ENCODE measurements at regions not wholly inside any gene's neighbourhood (a gene's known extent, or its start where the extent isn't known, plus 50 kb on each side); places are given as distances from the start of the nearest gene placed in this dataset.

DNA sequence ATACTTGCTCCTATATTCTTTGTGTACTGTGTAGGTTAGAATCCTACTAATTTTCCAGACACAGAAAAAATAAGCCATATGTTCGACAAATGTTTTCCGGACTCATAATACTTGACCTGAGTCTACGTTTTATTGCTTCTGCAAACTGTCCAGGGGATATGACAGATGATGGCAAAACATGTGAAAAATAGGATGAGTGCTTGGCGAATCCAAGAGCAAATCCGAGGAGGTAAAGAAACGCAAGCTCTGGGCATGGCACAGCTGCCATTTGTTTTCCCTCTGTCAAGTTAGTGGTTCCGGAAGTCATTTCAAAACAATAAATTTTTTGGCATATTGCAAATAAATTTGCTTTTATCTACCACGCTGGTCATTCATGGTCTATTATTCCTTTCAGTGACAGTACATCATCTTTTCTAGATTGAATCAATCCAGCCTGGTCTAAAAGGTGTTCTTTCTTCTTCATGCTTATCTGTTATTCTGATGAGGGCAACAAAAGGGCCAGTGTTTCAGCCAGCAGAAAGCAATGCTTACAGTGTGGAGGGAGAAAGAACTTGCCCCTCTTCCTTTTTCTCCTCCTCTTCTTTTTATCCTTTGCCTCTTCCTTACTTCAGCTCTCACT is 476.1 kb upstream of the SOX11 start:
- DNase-seq (ENCODE audit: low spot score): no peak

DNA sequence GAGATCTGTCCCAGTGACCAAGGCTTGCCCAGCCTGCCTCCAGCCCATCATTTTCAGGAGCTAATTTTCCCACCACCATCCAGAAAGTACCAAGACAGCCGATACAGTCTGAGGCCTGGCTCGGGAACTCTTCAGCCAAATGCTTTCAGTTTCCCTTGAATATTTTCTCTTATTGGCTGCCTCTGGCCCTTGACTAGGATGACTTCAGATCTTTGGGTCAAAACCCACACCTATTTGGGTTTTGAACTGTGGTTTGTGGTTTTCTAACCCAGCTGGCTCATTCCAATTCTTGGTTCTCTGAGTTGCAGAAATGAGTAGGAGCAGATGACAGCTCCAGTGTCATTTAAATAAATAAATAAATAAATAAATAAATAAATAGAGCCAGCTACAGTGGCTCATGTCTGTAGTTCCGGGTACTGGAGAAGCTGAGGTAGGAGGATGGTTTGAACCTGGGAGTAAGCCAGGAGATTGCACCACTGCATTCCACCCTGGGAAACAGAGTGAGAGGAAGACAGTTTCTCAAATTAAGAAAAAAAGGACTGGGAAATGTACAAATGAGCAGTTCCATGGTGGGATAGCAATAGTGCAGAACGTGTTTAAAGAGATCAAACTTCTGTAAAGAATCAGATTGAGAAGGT is 465.0 kb upstream of the SOX11 start:
- no peak for DNase-seq (ENCODE audit: low spot score)

DNA sequence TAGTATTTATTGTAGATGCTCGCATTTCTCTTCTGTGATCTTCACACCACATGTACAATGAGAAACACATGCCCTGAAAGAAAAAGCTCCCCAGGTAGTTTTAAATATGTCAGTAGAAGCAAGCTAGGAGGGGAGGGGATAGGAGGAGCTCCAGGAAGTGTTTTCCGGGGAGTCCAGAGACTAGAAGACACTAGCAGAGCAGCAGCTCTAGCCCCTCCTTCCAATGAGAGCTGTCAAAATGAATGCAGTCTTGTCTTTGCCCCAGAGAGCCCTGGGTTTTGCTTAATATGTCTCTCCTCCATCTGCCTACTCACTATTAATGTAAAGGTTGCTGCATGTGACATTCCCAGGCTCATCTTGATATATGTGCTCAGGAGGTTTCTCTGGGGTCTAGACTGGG is 462.6 kb upstream of the SOX11 start:
- no peak for DNase-seq (ENCODE audit: low spot score)

DNA sequence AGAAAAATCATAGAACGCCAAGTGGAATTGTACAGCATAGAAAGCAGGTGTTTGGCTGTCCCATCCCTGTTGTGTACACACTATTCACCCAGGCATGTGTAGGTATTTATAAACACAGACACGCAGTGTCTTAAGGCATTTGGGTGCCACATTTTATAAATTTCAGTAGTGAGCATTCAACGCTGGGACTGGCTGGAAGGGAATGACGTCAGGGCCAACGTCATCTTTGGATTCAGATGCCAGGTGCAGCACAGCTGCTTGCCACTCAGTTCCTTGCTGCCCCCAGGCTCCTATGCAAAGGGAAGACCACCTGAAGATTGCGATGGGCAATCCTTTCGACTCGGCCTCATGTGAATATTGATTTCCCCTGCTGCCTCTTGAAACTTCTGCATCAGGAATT is 461.7 kb upstream of the SOX11 start:
- DNase-seq (ENCODE audit: low spot score): no peak

DNA sequence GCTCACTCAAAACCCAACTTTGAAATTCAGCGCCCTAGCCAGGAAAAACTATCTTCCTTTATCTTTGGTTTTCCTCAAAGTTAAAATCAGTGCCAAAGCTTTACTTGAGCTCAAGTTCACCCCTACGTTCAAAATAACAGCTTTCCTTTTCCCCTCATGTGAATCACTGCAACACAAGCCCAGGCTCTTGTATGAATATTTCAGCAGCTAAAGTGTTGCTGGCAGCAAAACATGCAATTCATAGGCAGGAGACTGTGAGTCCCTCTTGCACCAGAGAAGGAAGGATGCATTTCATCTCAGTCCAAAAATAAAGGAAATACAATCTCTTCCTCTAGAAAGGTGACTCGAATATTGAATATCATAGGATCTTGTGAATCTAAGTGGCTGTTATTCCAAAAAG is 461.3 kb upstream of the SOX11 start:
- no peak for DNase-seq (ENCODE audit: low spot score)

DNA sequence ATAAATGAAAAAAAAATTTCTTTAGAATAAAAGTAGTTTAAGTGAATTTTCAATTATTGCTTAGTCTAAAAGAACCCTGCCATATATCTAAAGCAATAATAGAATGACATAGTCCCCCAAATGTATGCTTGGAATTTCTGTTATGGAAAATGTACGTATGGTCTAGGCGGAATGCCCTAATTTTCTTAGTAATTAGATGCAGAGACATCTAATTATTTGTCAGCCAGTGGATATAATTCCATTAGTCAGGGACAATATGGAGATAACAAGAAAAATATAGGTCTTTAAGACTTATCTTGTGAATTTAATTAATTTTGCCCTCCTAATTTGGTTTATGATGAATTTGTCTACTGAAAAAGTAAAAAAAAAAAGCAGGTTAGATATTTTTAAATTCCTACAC is 460.9 kb upstream of the SOX11 start:
- DNase-seq (ENCODE audit: low spot score): no peak

DNA sequence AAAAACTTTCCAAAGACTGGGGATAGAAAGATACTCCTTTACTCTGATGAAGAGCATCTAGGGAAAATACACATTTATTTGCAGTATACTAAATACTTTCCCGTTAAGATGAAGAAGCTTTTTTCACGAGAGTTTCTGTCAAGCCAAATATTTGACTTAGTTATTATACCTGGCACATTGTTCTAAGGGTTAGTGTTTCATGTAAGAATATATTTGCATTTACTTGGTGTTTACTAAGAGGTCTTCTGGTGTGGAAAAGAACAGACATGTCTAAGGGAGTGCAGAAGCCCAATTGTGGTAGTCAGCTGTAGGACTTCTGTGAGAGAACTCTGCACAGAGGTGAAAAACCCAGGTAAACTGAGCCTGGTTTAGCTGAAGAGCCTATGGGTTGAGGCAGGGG is 457.6 kb upstream of the SOX11 start:
- no peak for DNase-seq (ENCODE audit: low spot score)

DNA sequence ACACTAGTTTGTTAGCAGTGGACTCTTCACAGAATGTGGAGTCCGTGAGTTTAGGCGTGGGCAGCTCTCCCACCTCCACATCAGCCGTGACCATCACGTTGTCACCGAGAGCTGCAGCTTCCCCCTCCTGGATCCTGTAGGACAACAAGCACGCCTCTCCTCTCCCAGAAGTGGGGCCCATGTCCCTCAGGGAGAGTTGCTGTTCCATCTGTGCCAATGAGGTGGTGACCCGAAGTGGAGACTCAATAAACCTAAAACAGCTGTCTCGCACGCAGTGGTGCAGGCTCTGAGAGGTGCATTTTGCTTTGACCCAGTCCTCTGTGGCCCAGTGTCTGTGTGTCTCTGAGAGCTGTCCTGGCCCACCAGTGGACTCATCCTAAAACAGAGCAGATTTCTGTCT is 456.5 kb upstream of the SOX11 start:
- no peak for DNase-seq (ENCODE audit: low spot score)

DNA sequence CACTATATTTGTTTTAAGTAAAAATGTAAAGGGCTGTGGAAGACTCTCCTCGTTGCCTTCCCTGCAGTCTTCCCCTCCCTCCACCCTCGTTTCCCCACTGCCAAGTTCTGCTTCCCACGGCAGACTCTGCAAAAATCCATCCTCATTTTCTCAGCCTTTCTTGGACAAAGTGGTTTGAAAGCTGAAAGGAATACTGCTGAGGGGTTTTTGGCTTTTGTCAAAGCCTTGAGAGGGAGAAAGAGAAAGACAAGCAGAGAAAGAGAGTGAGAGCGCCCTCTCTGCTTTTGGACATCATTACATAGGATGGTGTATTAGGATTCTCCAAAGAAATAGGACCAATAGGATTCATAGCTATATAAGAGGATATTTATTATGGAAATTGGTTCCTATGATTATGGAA is 455.9 kb upstream of the SOX11 start:
- no peak for DNase-seq (ENCODE audit: low spot score)

DNA sequence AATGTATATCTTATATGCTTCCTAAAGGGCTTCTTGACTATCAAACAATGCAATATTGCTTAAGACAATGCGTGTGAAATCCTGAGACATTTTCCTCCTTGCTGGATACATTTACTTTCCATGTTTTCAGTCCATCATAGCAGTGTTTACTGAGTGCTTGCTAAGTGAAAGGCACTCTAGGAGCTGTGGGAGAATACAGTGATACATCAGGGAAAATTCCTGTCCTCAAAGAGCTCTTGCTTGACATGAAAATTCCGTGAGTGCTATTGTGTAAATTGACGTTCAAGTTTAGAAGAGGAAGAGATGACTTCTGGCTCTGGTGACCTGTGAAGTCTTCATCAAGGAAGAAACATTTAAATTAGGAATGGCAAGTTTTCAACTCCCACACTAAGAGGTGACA is 449.4 kb upstream of the SOX11 start:
- no peak for DNase-seq (ENCODE audit: low spot score)

DNA sequence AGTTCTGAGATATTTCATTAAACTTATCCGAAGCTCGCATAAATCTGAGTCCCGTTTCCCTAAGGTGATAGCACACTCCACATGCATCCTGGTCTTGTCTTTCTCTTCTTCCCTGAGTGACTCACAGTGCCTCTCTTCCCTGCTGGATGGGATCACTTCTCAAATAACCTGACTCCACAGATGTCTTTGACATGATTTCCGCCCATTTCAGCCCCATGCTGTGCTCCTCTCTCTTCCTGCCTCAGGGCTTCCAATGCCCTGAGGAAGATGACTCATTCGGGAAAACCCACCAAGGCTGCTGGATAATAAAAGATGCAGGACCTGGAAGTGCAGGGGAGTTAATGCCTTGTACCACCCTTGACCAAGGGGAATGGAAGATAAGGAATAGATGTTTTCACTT is 441.7 kb upstream of the SOX11 start:
- DNase-seq (ENCODE audit: low spot score): no peak

DNA sequence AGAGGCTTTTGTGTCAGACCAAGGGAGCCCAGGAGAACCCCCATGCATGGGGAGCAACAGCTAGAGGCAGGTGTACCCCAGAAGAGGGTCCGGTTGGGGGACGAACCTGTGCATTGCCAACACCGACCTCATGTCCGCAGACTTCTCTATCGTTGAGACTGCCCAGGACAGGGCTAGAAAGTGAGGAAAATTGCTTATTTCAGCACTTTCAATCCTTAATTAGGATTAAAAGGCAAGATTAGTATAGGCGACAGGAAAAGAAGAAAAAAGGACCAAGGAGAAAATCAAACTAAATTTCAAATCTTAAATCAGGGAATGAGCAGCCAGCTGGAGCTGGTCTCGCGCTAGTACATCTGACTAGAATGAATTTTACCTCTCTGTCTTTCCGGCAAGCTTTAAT is 438.9 kb upstream of the SOX11 start:
- no peak for DNase-seq (ENCODE audit: low spot score)

DNA sequence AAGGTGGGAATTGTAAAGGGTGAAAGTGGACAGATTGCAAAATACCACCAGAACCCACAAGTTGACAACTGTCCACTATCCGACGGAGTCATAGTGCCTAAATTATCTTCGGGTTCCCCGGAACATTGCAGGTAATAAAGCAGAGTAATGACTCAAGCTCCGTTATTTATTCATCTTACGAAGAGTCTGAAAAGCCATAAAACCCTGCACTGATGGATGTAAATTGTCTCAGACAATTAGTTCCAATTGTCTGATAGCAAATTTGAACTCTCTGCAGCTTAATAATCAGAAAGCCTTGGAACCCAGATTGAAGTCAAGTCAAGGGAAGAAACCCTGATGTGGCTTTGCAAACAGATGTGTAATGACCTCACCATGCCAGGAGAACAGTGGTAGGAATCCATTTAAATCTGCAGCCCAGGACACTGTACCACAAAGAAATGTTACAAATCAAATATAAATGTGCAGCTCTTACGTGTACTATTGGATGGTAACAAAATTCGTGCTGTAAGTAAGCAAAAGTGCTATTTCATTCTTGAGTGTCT is 437.3 kb upstream of the SOX11 start:
- DNase-seq (ENCODE audit: low spot score): no peak

DNA sequence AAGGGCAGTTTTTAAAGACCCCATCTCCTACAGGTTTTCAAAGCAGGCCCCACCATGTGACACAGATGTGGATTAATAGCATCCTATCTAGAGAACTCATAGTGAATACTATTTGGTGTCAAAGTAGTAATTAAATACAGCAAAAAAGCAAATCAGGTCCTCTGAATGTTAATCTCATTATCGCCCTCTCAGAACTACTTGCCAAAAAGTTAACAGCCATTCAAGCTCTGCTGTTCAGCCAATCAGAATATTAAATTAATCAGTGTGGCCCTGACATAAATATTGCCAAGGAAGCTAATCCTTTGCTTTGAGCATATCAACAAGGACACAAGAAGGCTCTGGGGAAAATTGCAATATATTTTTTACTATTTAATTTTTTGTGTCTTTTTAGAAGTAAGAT is 428.9 kb upstream of the SOX11 start:
- no peak for DNase-seq (ENCODE audit: low spot score)

DNA sequence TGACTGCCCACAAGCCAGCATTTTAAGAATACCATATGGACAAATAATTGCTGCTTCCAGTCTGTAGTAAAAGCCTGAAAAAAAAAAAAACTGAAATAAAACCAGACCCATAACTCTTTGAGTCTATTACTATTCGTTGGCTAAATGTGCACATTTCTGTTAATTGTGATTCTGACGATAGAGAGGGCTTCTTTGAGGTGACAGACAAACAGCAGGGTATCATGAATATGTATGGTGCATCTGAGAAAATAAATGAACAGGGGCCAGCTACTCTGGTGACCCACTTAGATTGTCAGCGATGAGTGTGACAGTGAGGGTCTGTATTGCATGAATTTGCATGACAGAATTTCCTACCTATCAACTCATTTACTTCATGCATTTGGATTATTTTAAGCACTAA is 427.8 kb upstream of the SOX11 start:
- DNase-seq (ENCODE audit: low spot score): no peak

DNA sequence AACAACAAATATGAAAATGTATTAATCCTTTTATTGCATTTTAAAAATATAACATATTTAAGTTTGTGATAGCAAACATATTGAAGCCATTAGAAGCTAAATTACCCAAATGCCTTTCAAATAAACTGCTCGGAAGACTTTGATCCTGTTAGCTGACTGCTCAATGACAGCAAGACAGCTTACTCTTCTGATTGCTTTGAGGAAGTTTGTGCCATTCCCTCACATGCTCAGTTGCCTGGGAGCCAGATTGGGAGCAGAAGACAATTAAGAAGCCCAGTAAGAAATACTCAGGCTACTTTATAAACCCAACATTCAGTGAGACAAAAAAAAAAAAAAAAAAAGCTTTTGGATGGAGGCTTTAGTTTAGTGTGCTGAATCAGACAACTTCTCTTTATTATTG is 407.1 kb upstream of the SOX11 start:
- DNase-seq (ENCODE audit: low spot score): no peak

DNA sequence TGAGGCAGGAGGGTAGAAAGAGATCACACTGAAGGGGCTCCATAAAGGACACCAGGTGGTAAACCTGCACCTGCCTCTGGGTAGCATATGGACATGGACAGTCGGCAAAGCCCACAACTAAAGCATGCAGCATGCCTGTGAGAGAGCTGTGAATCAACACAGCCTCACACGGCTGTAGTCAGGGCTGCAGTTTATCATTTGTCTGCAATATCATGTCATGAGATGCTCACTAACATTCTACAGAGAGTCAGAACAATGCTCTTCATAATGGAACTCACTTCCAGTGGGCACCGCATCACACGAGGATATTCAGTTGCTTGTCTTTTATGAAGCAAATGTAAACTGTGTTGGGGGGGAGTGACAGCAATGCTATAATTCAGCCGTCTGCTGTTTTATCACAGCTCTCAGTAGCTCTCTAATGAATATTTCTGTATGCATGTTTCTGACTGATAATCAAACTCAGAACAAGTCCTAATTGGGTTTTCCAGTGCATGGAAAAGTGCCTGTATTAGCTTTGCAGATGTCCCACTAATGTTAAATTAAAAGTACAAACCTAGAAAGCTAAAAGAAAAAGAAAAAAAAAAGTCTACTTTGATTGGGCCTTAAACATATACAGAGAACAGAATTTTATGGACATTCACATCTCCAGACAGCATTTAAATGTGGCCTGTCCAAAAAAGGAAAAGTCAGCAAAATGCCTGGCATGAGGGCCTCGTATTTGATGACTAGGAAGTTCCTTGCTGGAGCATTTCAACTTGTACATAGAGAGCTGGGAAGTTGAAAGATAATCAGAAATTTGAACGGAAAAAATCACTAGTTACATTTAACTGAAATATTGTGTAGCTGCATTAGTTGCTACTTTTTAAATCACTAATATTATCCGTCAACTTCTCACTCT is 406.1 kb upstream of the SOX11 start:
- no peak for DNase-seq (ENCODE audit: low spot score)

DNA sequence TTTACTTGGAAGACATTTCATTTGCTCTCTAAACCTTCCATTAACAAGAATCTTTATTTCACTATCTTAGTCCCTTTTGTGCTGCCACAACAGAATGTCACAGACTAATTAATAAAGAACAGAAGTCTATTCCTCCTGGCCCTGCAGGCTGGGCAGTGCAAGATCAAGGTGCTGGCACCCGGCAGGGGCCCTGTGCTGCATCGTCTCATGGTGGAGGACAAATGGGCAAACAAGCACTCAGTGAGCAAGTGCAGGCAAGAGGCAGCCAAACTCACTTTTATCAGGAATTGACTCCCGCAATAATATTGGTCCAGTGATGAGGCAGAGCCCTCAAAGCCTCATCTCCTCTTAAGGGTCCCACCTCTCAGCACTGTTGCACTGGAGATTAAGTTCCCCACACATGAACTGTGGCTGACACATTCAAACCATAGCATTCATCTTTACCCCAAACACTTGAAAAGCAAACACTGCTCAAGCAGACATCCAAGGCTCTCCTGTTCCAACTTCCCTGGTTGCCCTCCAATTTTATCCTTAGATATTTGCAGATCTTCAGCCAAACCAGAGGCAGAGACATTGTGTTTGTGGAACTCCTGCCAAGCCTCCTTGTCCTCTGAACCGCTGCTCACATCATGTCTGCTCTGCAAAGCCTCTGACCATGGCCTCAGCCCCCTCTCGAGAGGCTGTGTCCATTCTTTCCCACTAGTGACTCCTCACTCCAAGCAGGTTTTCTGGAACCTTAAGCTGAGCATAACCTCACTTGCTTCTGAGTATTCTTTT is 404.4 kb upstream of the SOX11 start:
- no peak for DNase-seq (ENCODE audit: low spot score)

DNA sequence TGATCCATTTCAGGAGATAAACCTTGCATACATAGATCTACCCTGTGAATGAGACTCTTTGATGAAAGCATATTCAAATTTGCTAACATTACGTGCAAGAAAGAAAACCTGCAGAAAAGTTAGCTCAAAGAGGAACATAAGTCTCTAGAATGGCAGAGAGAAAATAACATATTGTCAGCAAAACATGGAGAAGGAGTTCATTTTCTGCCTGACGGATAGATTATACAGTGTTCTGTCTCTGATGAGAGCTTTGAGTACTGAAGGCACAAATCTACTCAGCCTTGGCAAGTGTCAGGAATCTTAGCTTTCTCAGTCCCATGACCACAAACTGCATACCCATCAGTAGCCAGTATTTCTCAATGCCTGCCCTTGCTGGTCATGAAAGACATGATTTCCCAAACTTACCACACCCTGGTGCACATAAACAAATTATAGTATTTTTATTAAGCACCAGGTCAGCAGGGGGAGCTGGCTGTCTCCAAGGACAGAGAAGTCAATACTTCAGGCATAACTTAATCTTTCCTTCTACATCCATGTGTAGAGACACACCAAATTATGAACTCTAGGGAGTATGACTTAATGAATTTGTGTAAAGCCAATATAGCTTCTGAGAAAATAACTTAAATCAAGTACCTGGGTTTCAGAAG is 401.2 kb upstream of the SOX11 start:
- no peak for DNase-seq (ENCODE audit: low spot score)

DNA sequence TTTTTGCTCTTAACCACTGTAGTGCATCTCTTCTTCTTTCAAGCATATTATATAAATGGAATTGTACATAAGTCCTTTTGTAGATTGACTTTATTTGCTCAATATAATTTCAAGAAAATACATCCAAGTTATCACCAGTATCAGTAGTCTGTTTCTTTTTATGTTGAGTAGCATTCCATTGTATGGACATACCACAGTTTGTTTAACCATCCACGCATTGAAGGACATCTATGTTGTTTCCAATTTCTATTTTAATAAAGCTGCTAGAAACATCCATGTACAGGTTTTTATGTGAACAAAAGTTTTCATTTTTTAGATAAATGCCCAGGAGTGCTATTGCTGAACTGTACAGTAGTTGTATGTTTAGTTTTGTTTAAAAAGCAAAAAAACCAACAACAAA is 387.5 kb upstream of the SOX11 start:
- DNase-seq (ENCODE audit: low spot score): no peak

DNA sequence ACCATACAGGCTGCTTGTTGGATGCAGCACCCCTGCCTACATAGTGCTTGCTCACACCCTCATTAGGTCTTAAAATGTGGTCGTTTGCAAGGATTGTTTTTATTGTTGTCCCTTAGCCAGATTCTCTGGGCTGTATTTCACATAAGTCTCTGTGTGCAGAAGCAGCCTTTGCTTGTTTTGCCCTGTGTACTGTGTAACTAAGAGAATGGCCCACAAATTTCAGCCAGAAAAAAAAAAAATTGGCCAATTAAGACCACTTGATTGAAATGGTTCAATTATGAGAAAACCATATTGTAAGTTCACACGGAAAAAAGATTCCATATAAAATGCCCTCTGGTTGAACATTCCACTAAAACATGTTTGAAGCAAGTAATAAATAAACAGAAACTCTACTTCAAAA is 377.1 kb upstream of the SOX11 start:
- no peak for DNase-seq (ENCODE audit: low spot score)

All from mesenteric fat pad (tissue), 1 donor.